ENCODE measurements at regions not wholly inside any gene's neighbourhood (a gene's known extent, or its start where the extent isn't known, plus 50 kb on each side); places are given as distances from the start of the nearest gene placed in this dataset.

DNA sequence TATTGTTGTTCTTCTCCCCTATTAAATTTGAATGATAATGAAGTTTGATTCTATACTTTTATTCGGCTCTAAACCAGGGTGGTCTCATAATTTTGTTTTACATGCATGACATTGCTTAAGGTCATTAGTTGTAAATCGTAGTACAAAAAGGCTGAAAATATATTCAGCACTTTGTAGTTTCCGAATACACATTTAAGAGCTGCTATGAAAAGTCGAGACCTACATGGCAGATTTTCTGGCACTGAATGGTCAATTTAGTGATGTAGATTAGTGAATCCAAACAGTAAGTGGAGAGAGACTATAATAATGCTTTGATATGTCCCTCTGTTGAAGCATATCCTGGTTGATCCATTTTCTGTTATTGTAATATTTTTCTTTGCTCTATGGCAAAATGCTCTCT, 254.0 kb upstream of the SOX2 start:
- no peak for DNase-seq
- Histone ChIP-seq H3K27me3 (ENCODE audit: control insufficient read depth, insufficient read depth, low read length) (no peaks in the 10 kb centered on the region), H3K27ac (ENCODE audit: low read depth in 2 of 2, low read length in 2 of 2) (no peak overlapping the region), H3K9ac (ENCODE audit: low read length in 3 of 3) (no peak overlapping the region), H3K4me1 (ENCODE audit: control insufficient read depth in 2 of 3, insufficient read depth in 2 of 3, low read depth in 1 of 3, low read length in 3 of 3) (no peaks in the 10 kb centered on the region), H3K4me3 (ENCODE audit: low read length in 3 of 3) (no peak overlapping the region), H3K9me3 (ENCODE audit: control insufficient read depth in 2 of 3, insufficient read depth in 1 of 3, low read length in 3 of 3) (no peaks in the 10 kb centered on the region), H3K36me3 (ENCODE audit: control insufficient read depth in 2 of 3, insufficient read depth in 3 of 3, low read length in 3 of 3) (no peaks in the 10 kb centered on the region)
- FAIRE-seq, result no peak
- intact Hi-C loops (cut with DNase I), result no loop called here
- no peak for TF ChIP-seq CTCF (IDR thresholded peaks at IDR 0.05; ENCODE audit: borderline replicate concordance, extremely low read depth, insufficient read depth)

DNA sequence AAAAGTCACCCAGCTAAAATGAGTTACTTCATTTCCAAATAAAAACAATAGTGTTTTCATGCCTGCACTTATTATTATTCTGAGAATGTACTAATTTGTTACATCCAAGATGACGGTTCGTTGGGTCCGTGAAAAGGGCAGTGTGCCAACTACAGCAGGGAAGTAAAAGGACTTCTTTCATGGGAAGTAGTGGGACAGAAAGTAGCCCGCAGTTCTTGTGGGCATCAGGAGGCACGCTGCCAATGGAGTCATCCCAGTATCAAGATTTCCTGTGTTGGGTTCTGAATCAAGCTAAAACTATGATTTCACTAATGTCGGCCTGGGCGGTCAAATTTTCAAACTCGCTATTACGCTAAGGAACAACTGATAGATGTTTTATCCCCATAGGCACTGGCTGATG, 254.5 kb upstream of the SOX2 start:
- no peak for FAIRE-seq
- no peaks in the 10 kb centered on the region for H3K36me3 ChIP-seq (ENCODE audit: control insufficient read depth in 2 of 3, insufficient read depth in 3 of 3, low read length in 3 of 3)
- no peaks in the 10 kb centered on the region for H3K4me1 ChIP-seq (ENCODE audit: control insufficient read depth in 2 of 3, insufficient read depth in 2 of 3, low read depth in 1 of 3, low read length in 3 of 3)
- H3K9ac ChIP-seq (ENCODE audit: low read length in 3 of 3), result no peak overlapping the region
- H3K27ac ChIP-seq (ENCODE audit: low read depth in 2 of 2, low read length in 2 of 2), result no peak overlapping the region
- H3K4me3 ChIP-seq (ENCODE audit: low read length in 3 of 3), result no peak overlapping the region
- H3K27me3 ChIP-seq (ENCODE audit: control insufficient read depth, insufficient read depth, low read length), result no peaks in the 10 kb centered on the region
- intact Hi-C loops (cut with DNase I), result no loop called here
- no peak for DNase-seq
- H3K9me3 ChIP-seq (ENCODE audit: control insufficient read depth in 2 of 3, insufficient read depth in 1 of 3, low read length in 3 of 3), result no peaks in the 10 kb centered on the region
- TF ChIP-seq CTCF (IDR thresholded peaks at IDR 0.05; ENCODE audit: borderline replicate concordance, extremely low read depth, insufficient read depth), result no peak

DNA sequence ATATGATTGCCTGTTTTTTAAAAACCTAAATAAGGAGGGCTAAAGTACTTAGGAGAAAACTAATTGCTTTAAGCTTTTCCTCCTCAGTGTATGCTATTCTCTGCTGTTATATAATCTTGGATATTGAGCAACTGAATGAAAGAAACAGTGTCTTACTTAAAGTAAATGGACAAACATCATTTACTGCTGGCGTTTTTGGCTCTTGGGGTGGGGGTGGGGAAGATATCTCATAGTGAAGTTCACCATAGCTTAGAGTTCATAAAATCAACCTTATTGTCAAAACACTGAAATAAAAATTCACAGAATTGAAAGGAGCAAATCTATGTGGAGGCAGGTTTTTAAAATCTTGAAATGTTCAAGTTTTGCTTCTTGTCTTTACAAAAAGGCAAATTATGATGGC, 256.4 kb upstream of the SOX2 start:
- Histone ChIP-seq H3K9me3 (ENCODE audit: control insufficient read depth in 2 of 3, insufficient read depth in 1 of 3, low read length in 3 of 3) (no peaks in the 10 kb centered on the region), H3K27ac (ENCODE audit: low read depth in 2 of 2, low read length in 2 of 2) (no peak overlapping the region), H3K4me3 (ENCODE audit: low read length in 3 of 3) (no peak overlapping the region), H3K4me1 (ENCODE audit: control insufficient read depth in 2 of 3, insufficient read depth in 2 of 3, low read depth in 1 of 3, low read length in 3 of 3) (no peaks in the 10 kb centered on the region), H3K36me3 (ENCODE audit: control insufficient read depth in 2 of 3, insufficient read depth in 3 of 3, low read length in 3 of 3) (no peaks in the 10 kb centered on the region), H3K9ac (ENCODE audit: low read length in 3 of 3) (no peak overlapping the region), H3K27me3 (ENCODE audit: control insufficient read depth, insufficient read depth, low read length) (no peaks in the 10 kb centered on the region)
- no peak for TF ChIP-seq CTCF (IDR thresholded peaks at IDR 0.05; ENCODE audit: borderline replicate concordance, extremely low read depth, insufficient read depth)
- DNase-seq, result no peak
- intact Hi-C loops (cut with DNase I), result no loop called here
- no peak for FAIRE-seq

- no peaks in the 10 kb centered on the region for H3K9me3 ChIP-seq (ENCODE audit: control insufficient read depth in 2 of 3, insufficient read depth in 1 of 3, low read length in 3 of 3)
- TF ChIP-seq CTCF (IDR thresholded peaks at IDR 0.05; ENCODE audit: borderline replicate concordance, extremely low read depth, insufficient read depth), result no peak
- no peak overlapping the region for H3K9ac ChIP-seq (ENCODE audit: low read length in 3 of 3)
- H3K36me3 ChIP-seq (ENCODE audit: control insufficient read depth in 2 of 3, insufficient read depth in 3 of 3, low read length in 3 of 3), result no peaks in the 10 kb centered on the region
- H3K27ac ChIP-seq (ENCODE audit: low read depth in 2 of 2, low read length in 2 of 2), result no peak overlapping the region
- DNase-seq (no peak), FAIRE-seq (no peak)
- intact Hi-C loops (cut with DNase I), result no loop called here
- no peak overlapping the region for H3K4me3 ChIP-seq (ENCODE audit: low read length in 3 of 3)
- no peaks in the 10 kb centered on the region for H3K4me1 ChIP-seq (ENCODE audit: control insufficient read depth in 2 of 3, insufficient read depth in 2 of 3, low read depth in 1 of 3, low read length in 3 of 3)
- no peaks in the 10 kb centered on the region for H3K27me3 ChIP-seq (ENCODE audit: control insufficient read depth, insufficient read depth, low read length)
Measured at GRCh38 chr3:181454451-181455027, 257.2 kb upstream of the SOX2 start.

Data from kidney (tissue), 13 donors.